Liver (tissue), 8 donors: ENCODE measurements at regions not wholly inside any gene's neighbourhood (a gene's known extent, or its start where the extent isn't known, plus 50 kb on each side); places are given as distances from the start of the nearest gene placed in this dataset.

Experiments
- DNase-seq: peaks from one replicate; pipeline ENCODE4 v3.0.0-alpha.2; 2017; ENCODE audit warnings: low spot score
- H3K27ac ChIP-seq, 2 donors: one replicate each; pipeline ENCODE4 v1.7.0; 2013; ENCODE audit warnings: inconsistent platforms in 2 of 2, low read length in 2 of 2, control low read depth in 1 of 2, low read depth in 1 of 2, mild to moderate bottlenecking in 1 of 2
- H3K27me3 ChIP-seq, 4 donors: one replicate each; pipeline versions ENCODE4 v1.6.1 to v1.7.0; 2013; ENCODE audit warnings: low read length in 3 of 4, inconsistent platforms in 1 of 4, mild to moderate bottlenecking in 1 of 4, moderate library complexity in 1 of 4; ENCODE audit not compliant: control insufficient read depth in 4 of 4, insufficient read depth in 4 of 4
- H3K36me3 ChIP-seq, 4 donors: one replicate each; pipeline versions ENCODE4 v1.6.1 to v1.7.0; 2013; ENCODE audit warnings: low read length in 3 of 4, mild to moderate bottlenecking in 3 of 4, low read depth in 1 of 4, moderate library complexity in 1 of 4; ENCODE audit not compliant: control insufficient read depth in 4 of 4, insufficient read depth in 3 of 4
- H3K4me1 ChIP-seq, 4 donors: one replicate each; pipeline versions ENCODE4 v1.6.1 to v1.7.0; 2013; ENCODE audit warnings: low read length in 3 of 4, mild to moderate bottlenecking in 3 of 4, moderate library complexity in 1 of 4; ENCODE audit not compliant: control insufficient read depth in 4 of 4, insufficient read depth in 4 of 4
- H3K4me3 ChIP-seq, 3 donors: one replicate each; pipeline versions ENCODE4 v1.6.1 to v1.7.0; 2013; ENCODE audit warnings: low read length in 3 of 3, control low read depth in 1 of 3, low read depth in 1 of 3, mild to moderate bottlenecking in 1 of 3
- H3K9ac ChIP-seq, 2 donors: one replicate each; pipeline ENCODE4 v1.7.0; 2013; ENCODE audit warnings: low read length in 2 of 2, mild to moderate bottlenecking in 2 of 2, moderate library complexity in 2 of 2, control low read depth in 1 of 2, low read depth in 1 of 2
- H3K9me3 ChIP-seq, 4 donors: one replicate each; pipeline versions ENCODE4 v1.6.1 to v1.7.0; 2013; ENCODE audit warnings: low read length in 3 of 4; ENCODE audit not compliant: control insufficient read depth in 4 of 4
- ATF3 ChIP-seq: IDR thresholded peaks from 2 replicates; pipeline ENCODE4 v1.6.1; 2016; ENCODE audit warnings: antibody characterized with exemption
- CTCF ChIP-seq: fragments of 150-350 bp; IDR thresholded peaks from 2 replicates; pipeline ENCODE4 v1.5.1; 2017; ENCODE audit warnings: improper control_type of control experiment, low read depth, low read length; ENCODE audit not compliant: missing input control
- EGR1 ChIP-seq, 2 donors: IDR thresholded peaks; 2 replicates each; pipeline ENCODE4 v1.6.1; 2016 to 2018; ENCODE audit warnings: antibody characterized with exemption in 2 of 2, low read depth in 2 of 2
- FOXA1 ChIP-seq: IDR thresholded peaks from 2 replicates; pipeline ENCODE4 v1.6.1; 2016; ENCODE audit warnings: antibody characterized with exemption
- HNF4A ChIP-seq, 2 donors: conservative IDR thresholded peaks; 2 replicates each; pipeline ENCODE4 v1.6.1; 2016; ENCODE audit warnings: antibody characterized with exemption in 2 of 2, mild to moderate bottlenecking in 2 of 2
- REST ChIP-seq: IDR thresholded peaks from 2 replicates; pipeline ENCODE4 v1.6.1; 2016; ENCODE audit warnings: antibody characterized with exemption, mild to moderate bottlenecking
- RXRA ChIP-seq, 2 donors: IDR thresholded peaks; 2 replicates each; pipeline ENCODE4 v1.6.1; 2017 to 2018; ENCODE audit warnings: antibody characterized with exemption in 2 of 2, mild to moderate bottlenecking in 1 of 2
- TAF1 ChIP-seq: conservative IDR thresholded peaks from 2 replicates; pipeline ENCODE4 v1.6.1; 2016; ENCODE audit warnings: antibody characterized with exemption, mild to moderate bottlenecking
- YY1 ChIP-seq: IDR thresholded peaks from 2 replicates; pipeline ENCODE4 v1.6.1; 2016; ENCODE audit warnings: antibody characterized with exemption, mild to moderate bottlenecking
- ZBTB33 ChIP-seq: IDR thresholded peaks from 2 replicates; pipeline ENCODE4 v1.6.1; 2016; ENCODE audit warnings: antibody characterized with exemption
- WGBS: extraction: QIAGEN DNeasy Blood & Tissue Kit; methylation state at CpG from one replicate; pipeline ENCODE4 v1.1.7; 2013; 5-methylcytosine and 5-hydroxymethylcytosine counted together
- donor health status: healthy.
- donor health status: healthy.
- donor health status: healthy.
- donor health status: healthy.
- donor health status: healthy.

GRCh38 chr6:159101656-159102055, 56.9 kb upstream of the TAGAP start:
- Histone ChIP-seq H3K27ac (no peak overlapping the region), H3K9ac (no peak overlapping the region), H3K27me3 (no peaks in the 10 kb centered on the region), H3K36me3 (no peaks in the 10 kb centered on the region), H3K9me3 (no peaks in the 10 kb centered on the region), H3K4me1 (peaks cover 0 to 4% (median 0%) of the 10 kb centered on the region in 4 donors), H3K4me3 (no peak overlapping the region)
- TF ChIP-seq ZBTB33 = no peak
- no peak for TF ChIP-seq ATF3
- TF ChIP-seq EGR1 (IDR thresholded peaks at IDR 0.05; ENCODE audit: low read depth in 2 of 2) = no peak
- TF ChIP-seq FOXA1 = no peak
- no peak for TF ChIP-seq RXRA (IDR thresholded peaks at IDR 0.05)
- no peak for TF ChIP-seq REST
- no peak for TF ChIP-seq CTCF
- TF ChIP-seq YY1 = no peak
- peak; percentile 28 for DNase-seq
- 92% methylated on average over 11 of the region's 11 CpGs for WGBS

- Histone ChIP-seq H3K4me1 (peaks cover 0 to 4% (median 0%) of the 10 kb centered on the region in 4 donors), H3K9ac (no peak overlapping the region), H3K4me3 (no peak overlapping the region), H3K36me3 (no peaks in the 10 kb centered on the region), H3K27ac (no peak overlapping the region), H3K27me3 (no peaks in the 10 kb centered on the region), H3K9me3 (no peaks in the 10 kb centered on the region)
- peak; percentile 21 for DNase-seq
- no peak for TF ChIP-seq EGR1 (IDR thresholded peaks at IDR 0.05; ENCODE audit: low read depth in 2 of 2)
- no peak for TF ChIP-seq TAF1
- peak in 1 of 2 donors; percentile 15 for TF ChIP-seq HNF4A (conservative IDR thresholded peaks at IDR 0.05)
- 85% methylated on average over 15 of the region's 15 CpGs for WGBS
These were observed 55.8 kb upstream of the TAGAP start for GRCh38 chr6:159100395-159101182.
